NCI-H1436 treated with DMSO at 0.1 percent for 48 hours (cell line): ENCODE measurements at regions not wholly inside any gene's neighbourhood (a gene's known extent, or its start where the extent isn't known, plus 50 kb on each side); places are given as distances from the start of the nearest gene placed in this dataset.
"Not testable (repeated sequence)": the region's sequence is repeated elsewhere in the genome, so short reads cannot be mapped to it uniquely, and the experiment has no call there.

ENCODE experiments used
- DNase-seq: peaks from one replicate; lab custom pipeline; 2025; lab: John Stamatoyannopoulos, UW

GRCh38 chr6:153424719-153425400 is 293.8 kb upstream of the RGS17 start:
- DNase-seq: no peak

- DNase-seq: no peak
These were observed 281.4 kb upstream of the RGS17 start for GRCh38 chr6:153412519-153412918.

- DNase-seq: no peak
These were observed 280.1 kb upstream of the RGS17 start for GRCh38 chr6:153411070-153411648.

- DNase-seq: no peak
These were observed 274.8 kb upstream of the RGS17 start for GRCh38 chr6:153405931-153406330.

GRCh38 chr6:153401751-153402150 is 270.7 kb upstream of the RGS17 start:
- DNase-seq: no peak

GRCh38 chr6:153392156-153392555 is 261.1 kb upstream of the RGS17 start:
- DNase-seq: no peak

- DNase-seq: no peak
These were observed 242.8 kb upstream of the RGS17 start for GRCh38 chr6:153373869-153374268.

GRCh38 chr6:153368131-153368530 is 237.0 kb upstream of the RGS17 start:
- no peak for DNase-seq

- DNase-seq: no peak
These were observed 235.9 kb upstream of the RGS17 start for GRCh38 chr6:153367021-153367420.

GRCh38 chr6:153357391-153357790 is 226.3 kb upstream of the RGS17 start:
- no peak for DNase-seq

- no peak for DNase-seq
These were observed 209.5 kb upstream of the RGS17 start for GRCh38 chr6:153340568-153340967.

- DNase-seq: no peak
These were observed 203.0 kb upstream of the RGS17 start for GRCh38 chr6:153334121-153334520.

GRCh38 chr6:153331221-153331620 is 200.1 kb upstream of the RGS17 start:
- not testable (repeated sequence) for DNase-seq

GRCh38 chr6:153328194-153328593 is 197.1 kb upstream of the RGS17 start:
- no peak for DNase-seq

- no peak for DNase-seq
These were observed 194.6 kb upstream of the RGS17 start for GRCh38 chr6:153325661-153326060.

GRCh38 chr6:153312634-153313033 is 181.6 kb upstream of the RGS17 start:
- DNase-seq: peak; percentile 55

GRCh38 chr6:153309651-153310050 is 178.6 kb upstream of the RGS17 start:
- no peak for DNase-seq

- no peak for DNase-seq
These were observed 171.1 kb upstream of the RGS17 start for GRCh38 chr6:153302133-153302532.

GRCh38 chr6:153301602-153302001 is 170.5 kb upstream of the RGS17 start:
- no peak for DNase-seq

- not testable (repeated sequence) for DNase-seq
These were observed 151.4 kb upstream of the RGS17 start for GRCh38 chr6:153282456-153282855.

GRCh38 chr6:153275997-153276396 is 144.9 kb upstream of the RGS17 start:
- DNase-seq: no peak

- no peak for DNase-seq
These were observed 141.3 kb upstream of the RGS17 start for GRCh38 chr6:153272201-153272980.

GRCh38 chr6:153263489-153263888 is 132.4 kb upstream of the RGS17 start:
- no peak for DNase-seq
